OCI-LY1 (cell line): ENCODE measurements at regions not wholly inside any gene's neighbourhood (a gene's known extent, or its start where the extent isn't known, plus 50 kb on each side); places are given as distances from the start of the nearest gene placed in this dataset.
A peak's percentile ranks its signal among the peaks of the same experiment; 100 is the strongest.

Experiments
- H2AFZ ChIP-seq: fragments of 200-600 bp; sonication (generic), shearing (Covaris generic); 2 replicates; pipeline ENCODE4 v1.6.0; 2014; ENCODE audit warnings: antibody characterized with exemption, mild to moderate bottlenecking, low read length
- H3F3A ChIP-seq: fragments of 200-600 bp; sonication (generic), shearing (Covaris generic); 2 replicates; pipeline ENCODE4 v1.6.0; 2014; ENCODE audit warnings: mild to moderate bottlenecking, antibody characterized with exemption, low read length, moderate library complexity; ENCODE audit not compliant: insufficient read depth
- H3K27ac ChIP-seq: fragments of 200-600 bp; sonication (generic); 2 replicates; pipeline ENCODE4 v1.5.1; 2014; ENCODE audit warnings: low read length, mixed run types, mild to moderate bottlenecking, low read depth; ENCODE audit not compliant: poor library complexity, severe bottlenecking
- H3K27me3 ChIP-seq: fragments of 200-600 bp; sonication (generic); 2 replicates; pipeline ENCODE4 v1.6.0; 2014; ENCODE audit warnings: antibody characterized with exemption, mild to moderate bottlenecking, low read length, moderate library complexity; ENCODE audit not compliant: insufficient read depth
- H3K36me3 ChIP-seq: fragments of 200-600 bp; sonication (generic); 2 replicates; pipeline ENCODE4 v1.6.1; 2014; ENCODE audit warnings: mild to moderate bottlenecking, antibody characterized with exemption, low read length, moderate library complexity, mixed read lengths; ENCODE audit not compliant: insufficient read depth
- H3K4me1 ChIP-seq: fragments of 200-600 bp; sonication (generic); 2 replicates; pipeline ENCODE4 v1.5.1; 2014; ENCODE audit warnings: mild to moderate bottlenecking, low read length, moderate library complexity; ENCODE audit not compliant: insufficient read depth, severe bottlenecking
- H3K4me2 ChIP-seq: fragments of 200-600 bp; sonication (generic), shearing (Covaris generic); 2 replicates; pipeline ENCODE4 v1.6.1; 2014; ENCODE audit warnings: low read length
- H3K4me3 ChIP-seq: fragments of 200-600 bp; sonication (generic); 2 replicates; pipeline ENCODE4 v1.5.1; 2014; ENCODE audit warnings: low read length, low read depth, mild to moderate bottlenecking, mixed read lengths; ENCODE audit not compliant: poor library complexity, severe bottlenecking
- H3K79me2 ChIP-seq: fragments of 200-600 bp; shearing (Covaris generic); 2 replicates; pipeline ENCODE4 v1.6.1; 2016; ENCODE audit warnings: mixed run types, low read length, mixed read lengths; ENCODE audit not compliant: insufficient read depth
- H3K9ac ChIP-seq: fragments of 200-600 bp; sonication (generic), shearing (Covaris generic); 2 replicates; pipeline ENCODE4 v1.6.1; 2014; ENCODE audit warnings: mild to moderate bottlenecking, low read length, mixed read lengths
- H3K9me2 ChIP-seq: fragments of 200-600 bp; sonication (generic), shearing (Covaris generic); 2 replicates; pipeline ENCODE4 v1.6.1; 2014; ENCODE audit warnings: low read depth, mild to moderate bottlenecking, low read length, mixed read lengths
- H3K9me3 ChIP-seq: fragments of 200-600 bp; shearing (Covaris generic); 2 replicates; pipeline ENCODE4 v1.6.1; 2014; ENCODE audit warnings: low read length, mixed read lengths
- H4K20me1 ChIP-seq: fragments of 200-600 bp; sonication (generic), shearing (Covaris generic); 2 replicates; pipeline ENCODE4 v1.6.0; 2016; ENCODE audit warnings: mild to moderate bottlenecking, low read length; ENCODE audit not compliant: insufficient read depth
- EZH2 ChIP-seq: fragments of 200-600 bp; sonication (generic), shearing (Covaris generic); IDR thresholded peaks from 2 replicates; pipeline ENCODE4 v1.8.0; 2017; ENCODE audit warnings: borderline replicate concordance, mixed run types, mild to moderate bottlenecking, antibody characterized with exemption, low read length, moderate library complexity, mixed read lengths
- TF ChIP-seq, protein P1 (sequence below): fragments of 200-600 bp; sonication (generic), shearing (Covaris generic); IDR thresholded peaks from 2 replicates; pipeline ENCODE4 v1.5.1; 2017; ENCODE audit warnings: mild to moderate bottlenecking, antibody characterized with exemption, low read length, moderate library complexity, mixed read lengths

DNA sequence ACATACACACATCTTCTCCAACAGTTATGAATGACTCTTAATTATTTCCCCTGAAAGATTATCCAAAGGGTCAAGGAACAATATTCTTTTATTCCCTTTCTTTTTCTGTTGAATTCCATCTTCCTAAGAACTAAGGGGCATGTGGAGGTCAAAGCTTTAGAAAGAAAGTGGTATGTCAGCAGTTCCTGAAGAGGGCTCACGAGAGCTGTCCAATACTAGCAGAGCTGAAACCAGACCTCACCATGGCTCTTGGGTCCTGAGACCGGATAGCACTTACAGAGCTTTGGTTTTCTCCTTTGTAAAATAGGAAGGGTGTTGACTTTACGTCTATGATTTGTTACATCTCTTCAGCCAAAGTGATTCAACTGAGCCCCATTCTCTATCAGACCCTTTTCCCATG lies 109.8 kb upstream of the FREM2 start:
- Histone ChIP-seq H3K4me2 (no peak overlapping the region), H3K27me3 (no peaks in the 10 kb centered on the region), H3K4me1 (no peaks in the 10 kb centered on the region), H3F3A (no peaks in the 10 kb centered on the region), H3K27ac (no peak overlapping the region), H4K20me1 (no peaks in the 10 kb centered on the region), H3K9me3 (no peaks in the 10 kb centered on the region), H3K9ac (no peak overlapping the region), H3K9me2 (no peaks in the 10 kb centered on the region), H3K4me3 (no peak overlapping the region), H3K79me2 (no peaks in the 10 kb centered on the region), H2AFZ (no peak overlapping the region), H3K36me3 (no peaks in the 10 kb centered on the region)
- TF ChIP-seq, protein P1, sequence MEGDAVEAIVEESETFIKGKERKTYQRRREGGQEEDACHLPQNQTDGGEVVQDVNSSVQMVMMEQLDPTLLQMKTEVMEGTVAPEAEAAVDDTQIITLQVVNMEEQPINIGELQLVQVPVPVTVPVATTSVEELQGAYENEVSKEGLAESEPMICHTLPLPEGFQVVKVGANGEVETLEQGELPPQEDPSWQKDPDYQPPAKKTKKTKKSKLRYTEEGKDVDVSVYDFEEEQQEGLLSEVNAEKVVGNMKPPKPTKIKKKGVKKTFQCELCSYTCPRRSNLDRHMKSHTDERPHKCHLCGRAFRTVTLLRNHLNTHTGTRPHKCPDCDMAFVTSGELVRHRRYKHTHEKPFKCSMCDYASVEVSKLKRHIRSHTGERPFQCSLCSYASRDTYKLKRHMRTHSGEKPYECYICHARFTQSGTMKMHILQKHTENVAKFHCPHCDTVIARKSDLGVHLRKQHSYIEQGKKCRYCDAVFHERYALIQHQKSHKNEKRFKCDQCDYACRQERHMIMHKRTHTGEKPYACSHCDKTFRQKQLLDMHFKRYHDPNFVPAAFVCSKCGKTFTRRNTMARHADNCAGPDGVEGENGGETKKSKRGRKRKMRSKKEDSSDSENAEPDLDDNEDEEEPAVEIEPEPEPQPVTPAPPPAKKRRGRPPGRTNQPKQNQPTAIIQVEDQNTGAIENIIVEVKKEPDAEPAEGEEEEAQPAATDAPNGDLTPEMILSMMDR, result no peak
- TF ChIP-seq EZH2, result no peak

DNA sequence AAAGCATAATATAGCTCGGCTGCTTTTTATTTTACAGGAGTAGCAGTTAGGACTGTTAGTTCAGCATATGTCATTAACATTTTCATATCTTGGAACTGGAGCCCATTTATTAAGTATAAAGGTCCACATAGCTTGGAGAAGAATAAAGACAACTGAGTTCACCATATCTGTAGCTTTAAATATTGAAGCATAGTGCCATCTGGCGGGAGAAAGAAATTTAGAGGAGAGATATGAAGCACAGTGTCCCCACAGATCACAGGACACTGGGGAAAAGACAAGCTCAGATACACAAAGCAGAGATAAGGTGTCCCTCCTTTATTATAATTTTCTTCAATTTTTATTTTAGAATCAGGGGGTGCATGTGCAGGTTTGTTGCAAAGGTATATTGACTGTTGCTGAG lies 104.7 kb upstream of the FREM2 start:
- Histone ChIP-seq H3K9me2 (no peaks in the 10 kb centered on the region), H3K27ac (no peak overlapping the region), H3K4me2 (no peak overlapping the region), H3F3A (no peaks in the 10 kb centered on the region), H3K4me3 (no peak overlapping the region), H3K36me3 (no peaks in the 10 kb centered on the region), H3K79me2 (no peaks in the 10 kb centered on the region), H3K27me3 (no peaks in the 10 kb centered on the region), H3K4me1 (no peaks in the 10 kb centered on the region), H4K20me1 (no peaks in the 10 kb centered on the region), H2AFZ (no peak overlapping the region), H3K9ac (no peak overlapping the region), H3K9me3 (no peaks in the 10 kb centered on the region)
- no peak for TF ChIP-seq EZH2
- TF ChIP-seq, protein P1, result peak; percentile 51

DNA sequence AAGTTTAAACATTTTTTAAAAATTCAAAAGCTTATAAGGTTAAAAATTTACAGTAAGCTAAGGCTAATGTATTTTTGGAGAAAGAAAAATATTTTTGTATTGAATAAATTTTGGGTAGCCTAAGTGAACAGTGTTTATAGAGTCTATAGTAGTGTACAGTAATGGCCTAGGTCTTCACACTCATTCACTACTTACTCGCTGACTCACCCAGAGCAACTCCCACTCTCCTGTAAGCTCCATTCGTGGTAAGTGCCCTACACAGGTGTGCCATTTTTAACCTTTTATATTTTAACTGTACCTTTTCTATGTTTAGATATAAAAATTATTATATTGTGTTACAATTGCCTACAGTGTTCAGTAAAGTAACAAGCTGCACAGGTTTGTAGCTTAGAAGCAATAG lies 96.6 kb upstream of the FREM2 start:
- Histone ChIP-seq H3F3A (no peaks in the 10 kb centered on the region), H3K4me2 (no peak overlapping the region), H3K36me3 (no peaks in the 10 kb centered on the region), H3K9me3 (no peaks in the 10 kb centered on the region), H2AFZ (no peak overlapping the region), H3K79me2 (no peaks in the 10 kb centered on the region), H3K9ac (no peak overlapping the region), H3K4me3 (no peak overlapping the region), H3K4me1 (no peaks in the 10 kb centered on the region), H3K9me2 (no peaks in the 10 kb centered on the region), H3K27me3 (no peaks in the 10 kb centered on the region), H3K27ac (no peak overlapping the region), H4K20me1 (no peaks in the 10 kb centered on the region)
- TF ChIP-seq, protein P1, result no peak
- TF ChIP-seq EZH2, result no peak
